Kidney (tissue), 13 donors: ENCODE measurements at regions not wholly inside any gene's neighbourhood (a gene's known extent, or its start where the extent isn't known, plus 50 kb on each side); places are given as distances from the start of the nearest gene placed in this dataset.
A peak's percentile ranks its signal among the peaks of the same experiment; 100 is the strongest.

Source experiments
- DNase-seq, 5 donors: peaks; one replicate each; pipeline ENCODE4 v3.0.0-alpha.2; 2013 to 2020
- FAIRE-seq: peaks from 2 replicates; lab custom pipeline; 2012; peaks lifted over from hg19 to GRCh38; lab: Jason Lieb, UNC
- H3K27ac ChIP-seq, 2 donors: one replicate each; pipeline ENCODE4 v1.7.0; 2013; ENCODE audit warnings: low read depth in 2 of 2, low read length in 2 of 2, inconsistent platforms in 1 of 2
- H3K27me3 ChIP-seq: one replicate; pipeline ENCODE4 v1.7.1; 2013; ENCODE audit warnings: low read length, inconsistent platforms; ENCODE audit not compliant: control insufficient read depth, insufficient read depth
- H3K36me3 ChIP-seq, 3 donors: one replicate each; pipeline versions ENCODE4 v1.7.0 to v1.7.1; 2013; ENCODE audit warnings: low read length in 3 of 3, control low read depth in 1 of 3, inconsistent platforms in 1 of 3; ENCODE audit not compliant: insufficient read depth in 3 of 3, control insufficient read depth in 2 of 3
- H3K4me1 ChIP-seq, 3 donors: one replicate each; pipeline versions ENCODE4 v1.7.0 to v1.7.1; 2013; ENCODE audit warnings: low read length in 3 of 3, inconsistent platforms in 1 of 3, low read depth in 1 of 3; ENCODE audit not compliant: control insufficient read depth in 2 of 3, insufficient read depth in 2 of 3
- H3K4me3 ChIP-seq, 3 donors: one replicate each; pipeline versions ENCODE4 v1.7.0 to v1.8.1; 2013; ENCODE audit warnings: low read length in 3 of 3, control low read depth in 1 of 3, inconsistent platforms in 1 of 3
- H3K9ac ChIP-seq, 3 donors: one replicate each; pipeline versions ENCODE4 v1.7.0 to v1.7.1; 2013; ENCODE audit warnings: low read length in 3 of 3, control low read depth in 1 of 3, inconsistent platforms in 1 of 3
- H3K9me3 ChIP-seq, 3 donors: one replicate each; pipeline versions ENCODE4 v1.7.0 to v1.7.1; 2013; ENCODE audit warnings: low read length in 3 of 3, control low read depth in 1 of 3, inconsistent platforms in 1 of 3; ENCODE audit not compliant: control insufficient read depth in 2 of 3, insufficient read depth in 1 of 3
- intact Hi-C: fragments of 100-400 bp; cut with DNase I; formaldehyde crosslinking; loops from one replicate; pipeline ENCODE4 v1.11.1; 2022
- TF ChIP-seq, protein P1 (sequence below): IDR thresholded peaks from 3 replicates; pipeline ENCODE4 v1.5.1; 2012; ENCODE audit warnings: mild to moderate bottlenecking, moderate library complexity, borderline replicate concordance; ENCODE audit not compliant: insufficient read depth; ENCODE audit errors: extremely low read depth
- donor health status: control.
- donor health status: control.
- donor health status: control.
- donor health status: control.
- donor health status: control.
- donor health status: DM: yes; HTN: yes; CAD: no.
- donor health status: Normal renal cell carcinoma (clear cell type).

- TF ChIP-seq, protein P1, sequence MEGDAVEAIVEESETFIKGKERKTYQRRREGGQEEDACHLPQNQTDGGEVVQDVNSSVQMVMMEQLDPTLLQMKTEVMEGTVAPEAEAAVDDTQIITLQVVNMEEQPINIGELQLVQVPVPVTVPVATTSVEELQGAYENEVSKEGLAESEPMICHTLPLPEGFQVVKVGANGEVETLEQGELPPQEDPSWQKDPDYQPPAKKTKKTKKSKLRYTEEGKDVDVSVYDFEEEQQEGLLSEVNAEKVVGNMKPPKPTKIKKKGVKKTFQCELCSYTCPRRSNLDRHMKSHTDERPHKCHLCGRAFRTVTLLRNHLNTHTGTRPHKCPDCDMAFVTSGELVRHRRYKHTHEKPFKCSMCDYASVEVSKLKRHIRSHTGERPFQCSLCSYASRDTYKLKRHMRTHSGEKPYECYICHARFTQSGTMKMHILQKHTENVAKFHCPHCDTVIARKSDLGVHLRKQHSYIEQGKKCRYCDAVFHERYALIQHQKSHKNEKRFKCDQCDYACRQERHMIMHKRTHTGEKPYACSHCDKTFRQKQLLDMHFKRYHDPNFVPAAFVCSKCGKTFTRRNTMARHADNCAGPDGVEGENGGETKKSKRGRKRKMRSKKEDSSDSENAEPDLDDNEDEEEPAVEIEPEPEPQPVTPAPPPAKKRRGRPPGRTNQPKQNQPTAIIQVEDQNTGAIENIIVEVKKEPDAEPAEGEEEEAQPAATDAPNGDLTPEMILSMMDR, result no peak
- H3K27me3 ChIP-seq, result no peaks in the 10 kb centered on the region
- H3K4me3 ChIP-seq, result no peak overlapping the region
- H3K9me3 ChIP-seq, result no peaks in the 10 kb centered on the region
- no peaks in the 10 kb centered on the region for H3K4me1 ChIP-seq
- intact Hi-C loops, result no loop called here
- H3K9ac ChIP-seq, result no peak overlapping the region
- no peaks in the 10 kb centered on the region for H3K36me3 ChIP-seq
- FAIRE-seq (no peak), DNase-seq (no peak)
- H3K27ac ChIP-seq, result no peak overlapping the region
Measured at GRCh38 chr10:123427165-123427786, 238.9 kb upstream of the GPR26 start.

GRCh38 chr10:123428391-123428790 lies 237.8 kb upstream of the GPR26 start:
- Histone ChIP-seq H3K27me3 (no peaks in the 10 kb centered on the region), H3K36me3 (no peaks in the 10 kb centered on the region), H3K4me1 (no peaks in the 10 kb centered on the region), H3K4me3 (no peak overlapping the region), H3K9ac (no peak overlapping the region), H3K27ac (no peak overlapping the region), H3K9me3 (no peaks in the 10 kb centered on the region)
- FAIRE-seq (no peak), DNase-seq (peak in 2 of 5 donors; percentile 24 to 31)
- intact Hi-C loops, result no loop called here
- TF ChIP-seq, protein P1, result no peak

GRCh38 chr10:123429706-123430221 lies 236.4 kb upstream of the GPR26 start:
- FAIRE-seq, result no peak
- TF ChIP-seq, protein P1, result no peak
- H3K4me3 ChIP-seq, result no peak overlapping the region
- H3K9ac ChIP-seq, result no peak overlapping the region
- no peaks in the 10 kb centered on the region for H3K27me3 ChIP-seq
- DNase-seq, result peak in 2 of 5 donors; percentile 62 to 70
- no peaks in the 10 kb centered on the region for H3K4me1 ChIP-seq
- no peak overlapping the region for H3K27ac ChIP-seq
- H3K9me3 ChIP-seq, result no peaks in the 10 kb centered on the region
- H3K36me3 ChIP-seq, result no peaks in the 10 kb centered on the region
- intact Hi-C loops, result no loop called here
